Heart left ventricle (tissue), 13 donors: ENCODE measurements at regions not wholly inside any gene's neighbourhood (a gene's known extent, or its start where the extent isn't known, plus 50 kb on each side); places are given as distances from the start of the nearest gene placed in this dataset.

ENCODE experiments used
- CTCF ChIP-seq, 12 donors: fragments of 200-600 bp; sonication (generic) in 4 of 12; IDR thresholded peaks; one replicate each; pipeline versions ENCODE4 v1.5.0 to v1.8.0; 2018 to 2022; ENCODE audit warnings: antibody characterized with exemption in 12 of 12, mild to moderate bottlenecking in 5 of 12
- POLR2A ChIP-seq, 2 donors: fragments of 450-650 bp; IDR thresholded peaks; one replicate each; pipeline ENCODE4 v1.6.1; 2017; ENCODE audit warnings: antibody characterized with exemption in 2 of 2, mild to moderate bottlenecking in 2 of 2, moderate library complexity in 2 of 2
- donor health status: ischemic (EF 13 %, LVEDD 7.1; RV severe dilation, severe dysfunction).
- donor health status: DM: no; HTN: yes; CAD: no.
- donor health status: DM: no; HTN: no; CAD: no.
- donor health status: ischemic (EF 25% LVEDD 6.9; RV normal size, moderate dysfunction).
- donor health status: ischemic (EF 25% LVEDD 5.7; RV mildly dilated, moderate dysfunction).
- donor health status: ischemic (EF 35%, LVEDD 5.7; RV mildly dilated, moderate dysfunction).
- donor health status: nonischemic (EF 11% LVEDD 7.7; RV severe dilation, severe dysfunction).
- donor health status: DM: yes; HTN: yes; CAD: no.
- donor health status: PGD.
- donor health status: ischemic (EF 29% LVEDD 5.4; RV normal size, mild dysfunction).
- donor health status: nonischemic (EF 23%, LVEDD 6.1; RV moderate dilation, normal function).

GRCh38 chr20:57995381-57995977, 233.0 kb downstream of the ANKRD60 start:
- TF ChIP-seq CTCF (IDR thresholded peaks at IDR 0.05) (no peak), POLR2A (IDR thresholded peaks at IDR 0.05) (no peak)
